Upper lobe of left lung (tissue), 6 donors: ENCODE measurements at regions not wholly inside any gene's neighbourhood (a gene's known extent, or its start where the extent isn't known, plus 50 kb on each side); places are given as distances from the start of the nearest gene placed in this dataset.

Source experiments
- ATAC-seq, 2 donors: fragments of 200-7000 bp; cut with Tn5 transposase; one replicate each; pipeline ENCODE4 v1.9.1; 2022; ENCODE audit warnings: mild to moderate bottlenecking in 2 of 2, moderate library complexity in 2 of 2; ENCODE audit not compliant: low FRiP score in 2 of 2
- DNase-seq, 2 donors: peaks; one replicate each; pipeline ENCODE4 v3.0.0-alpha.2; 2019 to 2020
- H3K27ac ChIP-seq, 4 donors: fragments of 200-600 bp; sonication (generic); one replicate each; pipeline ENCODE4 v1.5.1; 2016 to 2019
- H3K27me3 ChIP-seq, 4 donors: fragments of 200-600 bp; sonication (generic); one replicate each; pipeline ENCODE4 v1.5.1; 2017 to 2019
- H3K36me3 ChIP-seq, 4 donors: fragments of 200-600 bp; sonication (generic); one replicate each; pipeline ENCODE4 v1.5.1; 2016 to 2019
- H3K4me1 ChIP-seq, 4 donors: fragments of 200-600 bp; sonication (generic); one replicate each; pipeline ENCODE4 v1.5.1; 2018 to 2019
- H3K4me3 ChIP-seq, 4 donors: fragments of 200-600 bp; sonication (generic); one replicate each; pipeline ENCODE4 v1.5.1; 2017 to 2019; ENCODE audit warnings: mild to moderate bottlenecking in 2 of 4, moderate library complexity in 1 of 4
- H3K9me3 ChIP-seq, 4 donors: fragments of 200-600 bp; sonication (generic); one replicate each; pipeline ENCODE4 v1.5.1; 2018 to 2019
- CTCF ChIP-seq, 6 experiments: fragments of 450-650 bp in 4 of 6; fragments of 200-600 bp in 2 of 6; sonication (generic) in 2 of 6; IDR thresholded peaks; one replicate each; pipeline ENCODE4 v1.5.1; 2016 to 2019; ENCODE audit warnings: antibody characterized with exemption in 6 of 6
- EP300 ChIP-seq, 4 donors: sonication (generic); formaldehyde crosslinking; IDR thresholded peaks; one replicate each; pipeline ENCODE4 v1.5.1; 2017; ENCODE audit warnings: antibody characterized with exemption in 4 of 4, control low read depth in 2 of 4
- POLR2A ChIP-seq, 4 donors: fragments of 450-650 bp; IDR thresholded peaks; one replicate each; pipeline ENCODE4 v1.5.1; 2016 to 2017; ENCODE audit warnings: antibody characterized with exemption in 4 of 4, mild to moderate bottlenecking in 2 of 4
- POLR2AphosphoS5 ChIP-seq, 2 donors: sonication (generic); formaldehyde crosslinking; IDR thresholded peaks; one replicate each; pipeline ENCODE4 v1.5.1; 2017; ENCODE audit warnings: antibody characterized with exemption in 2 of 2
- WGBS, 2 donors: methylation state at CpG; one replicate each; pipeline ENCODE4 v1.1.5; 2017 to 2018; 5-methylcytosine and 5-hydroxymethylcytosine counted together
- donor health status: DM: no; HTN: no; CAD: no; lungs with moderate emphysema.
- donor health status: DM: no; HTN: yes; CAD: no; lungs with severe emphysema.

GRCh38 chr1:189596197-189596596, 881.5 kb downstream of the BRINP3 start:
- H3K4me3 ChIP-seq, result no peak overlapping the region
- no peaks in the 10 kb centered on the region for H3K4me1 ChIP-seq
- ATAC-seq (no peak), DNase-seq (no peak)
- no peaks in the 10 kb centered on the region for H3K36me3 ChIP-seq
- no peaks in the 10 kb centered on the region for H3K27me3 ChIP-seq
- no peak overlapping the region for H3K27ac ChIP-seq
- TF ChIP-seq CTCF (IDR thresholded peaks at IDR 0.05), result no peak
- TF ChIP-seq POLR2A (IDR thresholded peaks at IDR 0.05), result no peak
- no peak for TF ChIP-seq EP300 (IDR thresholded peaks at IDR 0.05)
- TF ChIP-seq POLR2AphosphoS5 (IDR thresholded peaks at IDR 0.05), result no peak
- peaks cover 0 to 14% (median 0%) of the 10 kb centered on the region in 4 donors for H3K9me3 ChIP-seq
- WGBS, 2 donors, result 50 to 72% methylated on average over 1 of the region's 1 CpG

- H3K4me1 ChIP-seq, result no peaks in the 10 kb centered on the region
- 29 to 31% methylated on average over 3 of the region's 3 CpGs for WGBS, 2 donors
- TF ChIP-seq EP300 (IDR thresholded peaks at IDR 0.05), result peak in 1 of 4 donors; percentile 48
- TF ChIP-seq POLR2AphosphoS5 (IDR thresholded peaks at IDR 0.05), result no peak
- peaks cover 0 to 14% (median 0%) of the 10 kb centered on the region in 4 donors for H3K9me3 ChIP-seq
- H3K36me3 ChIP-seq, result no peaks in the 10 kb centered on the region
- no peaks in the 10 kb centered on the region for H3K27me3 ChIP-seq
- no peak for ATAC-seq
- no peak overlapping the region for H3K4me3 ChIP-seq
- no peak overlapping the region for H3K27ac ChIP-seq
- peak in 1 of 2 donors; percentile 70 for DNase-seq
Observed at GRCh38 chr1:189597083-189597482, 880.6 kb downstream of the BRINP3 start.

GRCh38 chr1:189605226-189605625, 872.4 kb downstream of the BRINP3 start:
- Histone ChIP-seq H3K27me3 (no peaks in the 10 kb centered on the region), H3K9me3 (peaks cover 0 to 5% (median 0%) of the 10 kb centered on the region in 4 donors), H3K27ac (no peak overlapping the region), H3K4me3 (no peak overlapping the region), H3K4me1 (no peaks in the 10 kb centered on the region), H3K36me3 (no peaks in the 10 kb centered on the region)
- no peak for TF ChIP-seq CTCF (IDR thresholded peaks at IDR 0.05)
- no peak for TF ChIP-seq POLR2A (IDR thresholded peaks at IDR 0.05)
- no peak for TF ChIP-seq EP300 (IDR thresholded peaks at IDR 0.05)
- TF ChIP-seq POLR2AphosphoS5 (IDR thresholded peaks at IDR 0.05), result no peak
- ATAC-seq, result no peak
- WGBS, 2 donors, result 65 to 70% methylated on average over 2 of the region's 2 CpGs
- no peak for DNase-seq

- no peaks in the 10 kb centered on the region for H3K27me3 ChIP-seq
- H3K4me3 ChIP-seq, result no peak overlapping the region
- no peak overlapping the region for H3K27ac ChIP-seq
- H3K4me1 ChIP-seq, result no peaks in the 10 kb centered on the region
- ATAC-seq (no peak), DNase-seq (no peak)
- TF ChIP-seq EP300 (IDR thresholded peaks at IDR 0.05) (peak in 1 of 4 donors; percentile 66), CTCF (IDR thresholded peaks at IDR 0.05) (no peak), POLR2A (IDR thresholded peaks at IDR 0.05) (no peak), POLR2AphosphoS5 (IDR thresholded peaks at IDR 0.05) (no peak)
- H3K9me3 ChIP-seq, result no peaks in the 10 kb centered on the region
- no peaks in the 10 kb centered on the region for H3K36me3 ChIP-seq
- WGBS, 2 donors, result 67 to 71% methylated on average over 6 of the region's 6 CpGs
Observed at GRCh38 chr1:189606047-189606446, 871.6 kb downstream of the BRINP3 start.

- 71 to 72% methylated on average over 2 of the region's 2 CpGs for WGBS, 2 donors
Observed at GRCh38 chr1:189606795-189607476, 870.7 kb downstream of the BRINP3 start.

More at GRCh38 chr1:189606795-189607476, 870.7 kb downstream of the BRINP3 start:
- DNase-seq (no peak), ATAC-seq (no peak)
- no peak overlapping the region for H3K4me3 ChIP-seq
- no peaks in the 10 kb centered on the region for H3K36me3 ChIP-seq
- no peaks in the 10 kb centered on the region for H3K9me3 ChIP-seq
- no peak overlapping the region for H3K27ac ChIP-seq
- no peaks in the 10 kb centered on the region for H3K4me1 ChIP-seq
- TF ChIP-seq EP300 (IDR thresholded peaks at IDR 0.05) (no peak), POLR2AphosphoS5 (IDR thresholded peaks at IDR 0.05) (no peak), POLR2A (IDR thresholded peaks at IDR 0.05) (no peak), CTCF (IDR thresholded peaks at IDR 0.05) (no peak)
- no peaks in the 10 kb centered on the region for H3K27me3 ChIP-seq
